ENCODE measurements at regions not wholly inside any gene's neighbourhood (a gene's known extent, or its start where the extent isn't known, plus 50 kb on each side); places are given as distances from the start of the nearest gene placed in this dataset.

GRCh38 chr14:55968741-55969140 is 149.5 kb upstream of the PELI2 start:
- H3K27me3 ChIP-seq (ENCODE audit: low read depth) = no peaks in the 10 kb centered on the region
- no peaks in the 10 kb centered on the region for H3K36me3 ChIP-seq
- no peak overlapping the region for H3K4me3 ChIP-seq
- H3K4me1 ChIP-seq = no peaks in the 10 kb centered on the region
- no peak for DNase-seq
- TF ChIP-seq CTCF (IDR thresholded peaks at IDR 0.05; ENCODE audit: borderline replicate concordance) = no peak
- H3K9me3 ChIP-seq (replicated peaks) = no peaks in the 10 kb centered on the region
- intact Hi-C loops (cut with micrococcal nuclease) = no loop called here
- H3K27ac ChIP-seq (replicated peaks) = no peak overlapping the region

- intact Hi-C loops (cut with micrococcal nuclease) = no loop called here
- TF ChIP-seq CTCF (IDR thresholded peaks at IDR 0.05; ENCODE audit: borderline replicate concordance) = no peak
- Histone ChIP-seq H3K27me3 (ENCODE audit: low read depth) (no peaks in the 10 kb centered on the region), H3K4me1 (peaks cover 22% of the 10 kb centered on the region), H3K9me3 (replicated peaks) (no peaks in the 10 kb centered on the region), H3K27ac (replicated peaks) (no peak overlapping the region), H3K36me3 (no peaks in the 10 kb centered on the region), H3K4me3 (no peak overlapping the region)
- DNase-seq = no peak
Measured at GRCh38 chr14:55973285-55973800, 144.9 kb upstream of the PELI2 start.

GRCh38 chr14:55973911-55974630 is 144.1 kb upstream of the PELI2 start:
- DNase-seq = no peak
- H3K27me3 ChIP-seq (ENCODE audit: low read depth) = no peaks in the 10 kb centered on the region
- H3K4me1 ChIP-seq = peaks cover 22% of the 10 kb centered on the region
- no peak overlapping the region for H3K4me3 ChIP-seq
- TF ChIP-seq CTCF (IDR thresholded peaks at IDR 0.05; ENCODE audit: borderline replicate concordance) = no peak
- no peaks in the 10 kb centered on the region for H3K9me3 ChIP-seq (replicated peaks)
- intact Hi-C loops (cut with micrococcal nuclease) = no loop called here
- no peak overlapping the region for H3K27ac ChIP-seq (replicated peaks)
- H3K36me3 ChIP-seq = no peaks in the 10 kb centered on the region

GRCh38 chr14:55975281-55975910 is 142.8 kb upstream of the PELI2 start:
- Histone ChIP-seq H3K4me3 (no peak overlapping the region), H3K9me3 (replicated peaks) (peaks cover 3% of the 10 kb centered on the region), H3K27ac (replicated peaks) (no peak overlapping the region), H3K4me1 (peaks cover 22% of the 10 kb centered on the region), H3K36me3 (no peaks in the 10 kb centered on the region), H3K27me3 (ENCODE audit: low read depth) (no peaks in the 10 kb centered on the region)
- TF ChIP-seq CTCF (IDR thresholded peaks at IDR 0.05; ENCODE audit: borderline replicate concordance) = no peak
- intact Hi-C loops (cut with micrococcal nuclease) = no loop called here
- DNase-seq = no peak

GRCh38 chr14:55976219-55976618 is 142.0 kb upstream of the PELI2 start:
- H3K27ac ChIP-seq (replicated peaks) = no peak overlapping the region
- peaks cover 11% of the 10 kb centered on the region for H3K9me3 ChIP-seq (replicated peaks)
- no peaks in the 10 kb centered on the region for H3K27me3 ChIP-seq (ENCODE audit: low read depth)
- H3K4me1 ChIP-seq = peaks cover 22% of the 10 kb centered on the region
- no peak overlapping the region for H3K4me3 ChIP-seq
- H3K36me3 ChIP-seq = no peaks in the 10 kb centered on the region
- TF ChIP-seq CTCF (IDR thresholded peaks at IDR 0.05; ENCODE audit: borderline replicate concordance) = no peak
- DNase-seq = no peak
- intact Hi-C loops (cut with micrococcal nuclease) = no loop called here

Measured in left ventricle myocardium inferior (tissue), 1 donor.